HG02623 (cell line): ENCODE measurements at regions not wholly inside any gene's neighbourhood (a gene's known extent, or its start where the extent isn't known, plus 50 kb on each side); places are given as distances from the start of the nearest gene placed in this dataset.
"Not testable (repeated sequence)": the region's sequence is repeated elsewhere in the genome, so short reads cannot be mapped to it uniquely, and the experiment has no call there.

Source experiments
- ATAC-seq: cut with Tn5 transposase; IDR thresholded peaks from one replicate; pipeline ENCODE4 v1.9.1; 2021; ENCODE audit warnings: moderate library complexity; ENCODE audit not compliant: unreplicated experiment

GRCh38 chr20:16801919-16802651, 53.9 kb downstream of the OTOR start:
- ATAC-seq = peak; percentile 73

DNA sequence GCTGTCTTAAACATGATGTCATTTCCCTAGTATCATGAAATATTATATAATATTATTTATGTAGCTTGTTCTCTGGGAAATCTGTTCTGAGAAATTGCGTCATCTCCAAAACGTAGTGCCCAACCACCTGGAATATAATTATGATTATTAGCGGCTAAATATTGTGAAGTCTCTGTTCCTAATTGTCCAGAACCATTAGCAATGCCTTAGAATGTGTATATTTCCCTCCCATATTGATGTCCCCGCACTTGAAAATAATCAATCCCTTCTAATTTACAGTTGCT, 54.4 kb downstream of the OTOR start:
- ATAC-seq = no peak

DNA sequence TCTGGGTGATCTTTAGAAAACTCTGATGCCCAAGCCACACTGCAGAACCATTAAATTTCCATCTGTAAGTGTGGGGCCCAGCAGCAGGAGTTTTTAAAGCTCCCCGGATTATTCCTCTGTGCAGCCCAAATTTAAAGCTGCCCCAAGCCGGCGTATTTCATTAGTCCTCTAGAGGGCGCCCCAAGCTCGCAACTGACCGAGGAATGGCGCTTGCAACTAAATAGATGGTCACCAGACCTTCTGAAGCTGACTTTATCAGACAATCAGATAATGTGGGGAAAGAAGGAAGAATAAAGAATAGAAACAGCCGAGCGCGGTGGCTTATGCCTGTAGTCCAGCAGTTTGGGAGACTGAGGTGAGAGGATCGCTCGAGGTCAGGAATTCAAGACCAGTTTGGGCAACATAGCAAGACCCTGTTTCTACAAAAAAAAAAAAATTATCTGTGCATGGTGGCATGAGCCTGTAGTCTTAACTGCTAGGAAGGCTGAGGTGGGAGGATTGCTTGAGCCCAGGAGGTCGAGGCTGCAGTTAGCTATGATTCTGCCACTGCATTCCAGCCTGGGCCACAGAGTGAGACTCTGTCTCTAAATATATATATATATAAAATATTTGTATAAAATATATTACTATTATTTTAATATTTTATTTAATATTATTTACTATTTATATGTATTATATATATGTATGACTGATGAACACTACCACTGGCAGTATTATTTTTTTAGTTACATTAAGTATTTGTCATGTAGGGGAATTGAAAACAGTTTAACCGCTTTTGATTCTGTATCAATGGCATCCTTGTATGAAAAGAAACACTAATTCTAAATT, 56.0 kb downstream of the OTOR start:
- ATAC-seq = peak; percentile 52

GRCh38 chr20:16804793-16805187, 56.6 kb downstream of the OTOR start:
- no peak for ATAC-seq

- no peak for ATAC-seq
Measured at GRCh38 chr20:16806061-16806460, 57.9 kb downstream of the OTOR start.

DNA sequence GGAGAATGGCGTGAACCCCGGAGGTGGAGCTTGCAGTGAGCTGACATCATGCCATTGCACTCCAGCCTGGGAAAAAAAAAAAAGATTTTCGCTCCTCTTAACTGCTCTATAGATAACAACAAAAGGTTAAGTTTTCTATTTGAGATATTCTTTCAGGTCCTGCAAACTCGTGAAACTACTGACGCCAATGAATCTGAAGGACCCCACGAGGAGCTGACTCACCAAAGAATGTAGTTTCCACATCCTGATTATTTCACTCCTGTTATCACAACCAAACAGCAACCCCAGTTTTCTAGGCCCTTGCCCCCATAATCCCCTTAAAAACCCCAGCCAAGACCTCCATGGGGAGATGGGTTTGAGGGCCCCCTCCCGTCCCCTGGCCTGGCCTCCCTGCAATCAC, 58.7 kb downstream of the OTOR start:
- no peak for ATAC-seq

GRCh38 chr20:16808796-16809195, 60.6 kb downstream of the OTOR start:
- ATAC-seq = no peak

GRCh38 chr20:16810216-16810615, 62.1 kb downstream of the OTOR start:
- no peak for ATAC-seq

- no peak for ATAC-seq
Measured at GRCh38 chr20:16816192-16816591, 68.0 kb downstream of the OTOR start.

DNA sequence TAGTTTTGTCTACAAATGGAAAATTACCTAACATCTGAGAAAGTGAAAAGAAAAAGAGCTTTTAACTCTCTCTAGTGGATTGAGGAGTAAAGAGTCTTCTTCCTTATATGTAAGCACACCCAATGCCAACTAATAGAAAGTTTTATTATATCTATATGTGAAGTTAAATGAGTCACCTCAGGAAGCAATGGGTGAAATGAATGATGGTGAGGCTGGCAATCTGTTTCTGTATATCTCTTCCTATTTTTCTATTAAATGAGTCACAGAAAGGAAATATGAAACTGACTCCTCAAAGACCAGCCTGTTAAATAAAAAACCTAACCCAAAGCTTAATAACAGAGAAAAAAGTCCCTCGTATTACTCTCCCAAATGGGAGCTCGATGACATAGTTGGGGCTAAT, 71.3 kb downstream of the OTOR start:
- ATAC-seq = no peak

DNA sequence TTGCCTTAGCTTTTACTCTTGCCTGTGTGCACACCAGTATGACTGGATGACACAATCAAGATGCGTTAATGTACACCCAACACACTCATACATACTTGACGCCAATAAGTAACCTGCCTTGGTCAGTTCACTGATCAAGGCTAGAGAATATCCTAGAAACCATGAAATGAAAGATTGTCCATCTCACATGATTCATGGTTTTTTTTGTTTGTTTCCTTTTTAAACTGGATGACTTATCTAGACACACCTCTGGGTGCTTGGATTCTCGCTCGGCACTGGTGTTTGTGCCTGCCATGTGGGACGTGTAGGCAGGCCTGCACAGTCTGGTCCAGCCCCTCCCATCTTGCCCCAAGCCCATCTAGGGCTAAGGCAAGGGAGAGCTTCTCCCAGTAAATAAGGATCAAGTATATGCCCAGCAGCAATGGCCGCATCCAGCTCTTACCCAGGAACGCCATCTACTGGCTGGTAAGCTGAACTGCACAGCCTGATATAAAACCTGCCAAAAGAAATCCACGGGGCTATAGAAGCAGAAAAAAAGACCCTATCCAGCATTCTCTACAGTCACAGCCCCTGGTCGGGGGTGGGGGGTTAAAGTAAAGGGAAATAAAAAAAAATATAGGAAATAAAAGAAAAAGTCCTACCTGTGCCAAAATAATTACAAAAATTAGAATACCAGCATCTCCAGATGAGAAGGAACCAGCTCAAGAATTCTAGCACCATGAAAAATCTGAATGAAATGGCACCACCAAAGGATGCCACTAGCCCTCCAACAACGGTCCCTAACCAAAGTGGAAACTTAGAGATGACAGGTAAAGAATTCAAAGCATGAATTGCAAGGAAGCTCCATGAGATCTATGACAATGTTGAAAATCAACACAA, 73.3 kb downstream of the OTOR start:
- ATAC-seq = peak; percentile 70

- ATAC-seq = no peak
Measured at GRCh38 chr20:16824664-16825063, 76.5 kb downstream of the OTOR start.

- no peak for ATAC-seq
Measured at GRCh38 chr20:16828666-16829305, 80.6 kb downstream of the OTOR start.

DNA sequence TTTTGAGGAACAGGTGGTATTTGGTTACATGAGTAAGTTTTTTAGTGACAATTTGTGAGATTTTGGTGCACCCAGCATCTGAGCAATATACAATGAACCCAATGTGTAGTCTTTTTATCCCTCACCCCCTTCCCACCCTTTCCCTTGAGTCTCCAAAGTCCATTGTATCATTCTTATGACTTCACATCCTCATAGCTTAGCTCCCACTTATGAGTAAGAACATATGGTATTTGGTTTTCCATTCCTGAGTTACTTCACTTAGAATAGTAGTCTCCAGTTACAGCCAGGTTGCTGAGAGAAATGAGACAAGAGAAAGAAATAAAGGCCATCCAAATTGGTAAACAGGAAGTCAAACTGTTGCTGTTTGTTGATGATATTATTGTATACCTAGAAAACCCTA, 87.5 kb downstream of the OTOR start:
- ATAC-seq = not testable (repeated sequence)

- no peak for ATAC-seq
Measured at GRCh38 chr20:16842486-16843120, 94.4 kb downstream of the OTOR start.

DNA sequence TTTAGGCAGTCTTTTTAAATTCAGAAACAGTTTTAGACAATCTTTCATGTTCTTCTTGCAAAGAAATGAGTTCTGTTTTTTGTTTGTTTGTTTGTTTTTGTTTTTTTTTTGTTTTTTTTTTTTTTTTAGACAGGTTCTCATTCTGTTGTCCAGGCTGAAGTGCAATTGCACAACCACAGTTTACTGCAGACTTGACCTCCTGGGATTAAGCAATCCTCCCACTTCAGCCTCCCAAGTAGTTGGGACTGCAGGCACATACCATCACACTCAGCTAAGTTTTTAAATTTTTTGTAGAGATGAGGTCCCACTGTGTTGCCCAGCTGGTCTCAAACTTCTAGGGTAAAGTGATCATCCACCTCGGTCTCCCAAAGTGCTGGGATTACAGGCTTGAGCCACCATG, 96.2 kb downstream of the OTOR start:
- no peak for ATAC-seq

GRCh38 chr20:16846006-16846405, 97.8 kb downstream of the OTOR start:
- no peak for ATAC-seq

DNA sequence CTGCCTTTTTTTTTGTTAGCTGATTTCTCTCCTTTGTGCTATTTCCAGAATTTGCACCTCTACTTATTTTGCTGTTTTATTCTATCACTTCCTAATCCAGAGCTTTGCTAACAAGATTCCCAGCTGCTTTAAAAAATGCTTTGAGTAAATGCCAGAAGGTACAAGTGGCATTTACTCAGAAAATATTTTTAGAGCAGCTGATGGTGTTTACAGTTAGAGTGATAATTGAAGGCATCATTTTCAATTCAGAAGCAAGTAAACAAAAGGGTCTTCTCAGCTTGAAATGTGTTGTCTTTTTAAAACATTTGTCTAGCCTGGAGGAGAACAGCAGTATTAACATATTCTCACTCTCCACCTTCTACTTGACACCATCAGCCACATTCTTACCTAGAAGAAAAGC, 99.9 kb downstream of the OTOR start:
- no peak for ATAC-seq

DNA sequence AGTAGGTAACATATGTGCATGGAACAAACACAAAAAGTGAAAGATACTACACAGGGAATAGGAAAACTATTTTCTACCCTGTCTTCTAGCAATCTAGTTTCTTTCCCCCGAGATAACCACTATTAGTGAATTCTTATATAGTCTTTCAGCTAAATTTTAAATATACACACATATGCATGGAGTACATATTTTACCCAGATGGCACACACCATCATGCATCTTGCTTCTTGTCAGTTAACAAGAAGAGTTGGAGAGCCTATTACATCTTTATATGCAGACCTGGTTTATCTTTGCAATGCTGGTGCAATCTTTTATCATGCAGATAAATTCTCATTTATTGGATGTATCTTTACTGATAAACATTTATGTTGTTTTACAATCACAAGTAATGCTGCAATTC, 100.4 kb downstream of the OTOR start:
- ATAC-seq = no peak

- ATAC-seq = no peak
Measured at GRCh38 chr20:16860914-16861313, 112.8 kb downstream of the OTOR start.

DNA sequence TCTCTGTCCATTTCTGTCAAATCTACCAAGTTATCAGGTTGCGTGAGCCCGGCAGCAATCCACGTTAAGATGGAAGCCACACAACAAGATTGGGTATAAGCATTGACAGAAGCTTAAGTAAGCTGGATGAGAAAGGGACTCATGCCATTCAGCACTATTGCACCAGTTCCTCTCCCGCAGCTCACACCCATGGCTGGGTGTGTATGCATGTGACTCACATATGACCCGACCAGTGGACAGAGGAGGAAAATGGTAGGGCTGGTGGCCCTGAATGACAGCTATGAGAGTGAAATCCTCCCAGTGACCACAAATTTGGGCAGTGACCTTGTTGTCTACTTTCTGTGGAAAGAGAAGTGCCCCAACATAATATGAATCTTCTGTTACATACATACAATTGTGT, 113.5 kb downstream of the OTOR start:
- no peak for ATAC-seq
